ENCODE measurements at regions not wholly inside any gene's neighbourhood (a gene's known extent, or its start where the extent isn't known, plus 50 kb on each side); places are given as distances from the start of the nearest gene placed in this dataset.

- H3K4me3 ChIP-seq (ENCODE audit: low read depth, low read length) = no peak overlapping the region
- TF ChIP-seq CTCF (IDR thresholded peaks at IDR 0.05; ENCODE audit: low read depth, low read length) = no peak
- in situ Hi-C loops (cut with HindIII; ENCODE audit: low sequenced_read_pairs) = no loop called here
- DNase-seq (ENCODE audit: low read depth, low spot score) = no peak
Observed at GRCh38 chr16:64426131-64426666, 695.7 kb downstream of the CDH11 start.

DNA sequence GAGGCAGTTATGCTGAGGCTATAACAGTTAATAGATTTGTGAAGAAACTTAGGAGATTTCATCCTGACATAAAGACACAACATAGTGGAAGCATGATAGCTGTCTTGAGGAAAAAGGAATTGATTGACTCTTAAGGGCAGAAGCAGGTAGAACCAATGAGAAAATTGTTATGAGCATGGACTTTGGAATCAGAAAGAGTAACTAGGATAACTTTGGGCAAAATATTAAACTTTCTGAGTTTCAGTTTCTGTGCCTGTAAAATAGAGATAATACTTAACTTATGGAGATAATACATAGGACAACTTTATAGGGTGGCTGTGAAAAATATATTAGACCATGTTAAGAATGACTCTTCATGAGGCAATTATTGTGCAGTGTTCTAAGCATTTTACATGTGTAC, 696.5 kb downstream of the CDH11 start:
- DNase-seq (ENCODE audit: low read depth, low spot score) = no peak
- in situ Hi-C loops (cut with HindIII; ENCODE audit: low sequenced_read_pairs) = no loop called here
- no peak overlapping the region for H3K4me3 ChIP-seq (ENCODE audit: low read depth, low read length)
- TF ChIP-seq CTCF (IDR thresholded peaks at IDR 0.05; ENCODE audit: low read depth, low read length) = no peak

- DNase-seq (ENCODE audit: low read depth, low spot score) = no peak
- no peak overlapping the region for H3K4me3 ChIP-seq (ENCODE audit: low read depth, low read length)
- TF ChIP-seq CTCF (IDR thresholded peaks at IDR 0.05; ENCODE audit: low read depth, low read length) = no peak
- in situ Hi-C loops (cut with HindIII; ENCODE audit: low sequenced_read_pairs) = no loop called here
Observed at GRCh38 chr16:64422259-64422658, 699.6 kb downstream of the CDH11 start.

DNA sequence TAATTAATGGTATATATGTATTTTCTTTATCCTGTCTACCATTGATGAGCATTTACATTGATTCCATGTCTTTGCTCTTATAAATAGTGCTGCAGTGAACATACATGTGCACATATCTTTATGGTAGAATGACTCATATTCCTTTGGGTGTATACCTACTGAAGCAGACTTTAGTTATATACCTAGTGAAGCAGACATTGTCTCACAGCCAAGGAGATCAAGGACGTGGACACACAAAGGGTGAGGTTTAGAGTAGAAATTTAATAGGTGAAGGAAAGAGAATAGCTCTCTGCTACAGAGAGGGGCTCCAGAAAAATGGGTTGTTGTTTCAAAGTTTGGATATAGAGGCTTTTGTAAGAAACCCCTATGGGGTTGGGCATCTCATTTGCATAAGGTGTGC, 700.3 kb downstream of the CDH11 start:
- TF ChIP-seq CTCF (IDR thresholded peaks at IDR 0.05; ENCODE audit: low read depth, low read length) = no peak
- in situ Hi-C loops (cut with HindIII; ENCODE audit: low sequenced_read_pairs) = no loop called here

GRCh38 chr16:64419832-64420231, 702.0 kb downstream of the CDH11 start:
- in situ Hi-C loops (cut with HindIII; ENCODE audit: low sequenced_read_pairs) = no loop called here
- no peak overlapping the region for H3K4me3 ChIP-seq (ENCODE audit: low read depth, low read length)
- DNase-seq (ENCODE audit: low read depth, low spot score) = no peak
- no peak for TF ChIP-seq CTCF (IDR thresholded peaks at IDR 0.05; ENCODE audit: low read depth, low read length)

More for the DNA sequence above, 700.3 kb downstream of the CDH11 start:
- no peak overlapping the region for H3K4me3 ChIP-seq (ENCODE audit: low read depth, low read length)
- DNase-seq (ENCODE audit: low read depth, low spot score) = no peak

- TF ChIP-seq CTCF (IDR thresholded peaks at IDR 0.05; ENCODE audit: low read depth, low read length) = no peak
- in situ Hi-C loops (cut with HindIII; ENCODE audit: low sequenced_read_pairs) = no loop called here
- H3K4me3 ChIP-seq (ENCODE audit: low read depth, low read length) = no peak overlapping the region
- DNase-seq (ENCODE audit: low read depth, low spot score) = peak; percentile 85
Observed at GRCh38 chr16:64417711-64418227, 704.1 kb downstream of the CDH11 start.
